ENCODE measurements at regions not wholly inside any gene's neighbourhood (a gene's known extent, or its start where the extent isn't known, plus 50 kb on each side); places are given as distances from the start of the nearest gene placed in this dataset.

DNA sequence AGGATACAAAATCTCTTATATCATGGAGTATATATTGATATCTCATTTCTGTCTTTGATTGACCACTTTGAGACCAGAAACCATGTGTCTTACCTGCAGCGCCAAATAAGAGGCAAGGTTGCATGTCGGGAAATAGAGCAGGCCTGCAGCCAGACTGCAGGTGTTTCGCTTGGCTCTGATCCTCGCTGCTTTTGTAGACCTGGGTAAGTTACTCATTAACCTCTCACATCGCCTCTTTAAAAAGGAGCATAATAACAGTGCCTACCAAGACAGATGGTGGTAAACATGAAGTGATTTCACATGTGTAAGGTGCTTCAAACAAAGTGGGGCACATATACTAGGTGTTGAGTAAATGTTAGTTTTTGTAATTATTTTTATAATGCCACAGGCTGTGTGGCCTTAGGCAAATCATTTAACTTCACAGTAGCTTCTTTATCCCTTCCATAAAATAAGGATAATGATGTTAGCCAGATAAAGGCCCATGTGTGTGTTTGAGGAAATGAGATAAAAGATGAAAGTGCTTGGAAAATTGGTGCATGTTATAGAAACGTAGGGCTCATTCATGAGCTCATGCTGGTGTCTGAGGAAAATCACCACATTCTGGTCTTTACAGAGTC is 248.8 kb upstream of the MAP3K7 start:
- Histone ChIP-seq H3K4me1 (no peaks in the 10 kb centered on the region), H3K9me3 (no peaks in the 10 kb centered on the region), H3K36me3 (no peaks in the 10 kb centered on the region), H3K27ac (no peak overlapping the region), H3K27me3 (no peaks in the 10 kb centered on the region), H3K4me3 (no peak overlapping the region)
- no peak for DNase-seq (ENCODE audit: low spot score in 2 of 2)
- intact Hi-C loops (cut with DNase I), result no loop called here
- TF ChIP-seq, protein P1, sequence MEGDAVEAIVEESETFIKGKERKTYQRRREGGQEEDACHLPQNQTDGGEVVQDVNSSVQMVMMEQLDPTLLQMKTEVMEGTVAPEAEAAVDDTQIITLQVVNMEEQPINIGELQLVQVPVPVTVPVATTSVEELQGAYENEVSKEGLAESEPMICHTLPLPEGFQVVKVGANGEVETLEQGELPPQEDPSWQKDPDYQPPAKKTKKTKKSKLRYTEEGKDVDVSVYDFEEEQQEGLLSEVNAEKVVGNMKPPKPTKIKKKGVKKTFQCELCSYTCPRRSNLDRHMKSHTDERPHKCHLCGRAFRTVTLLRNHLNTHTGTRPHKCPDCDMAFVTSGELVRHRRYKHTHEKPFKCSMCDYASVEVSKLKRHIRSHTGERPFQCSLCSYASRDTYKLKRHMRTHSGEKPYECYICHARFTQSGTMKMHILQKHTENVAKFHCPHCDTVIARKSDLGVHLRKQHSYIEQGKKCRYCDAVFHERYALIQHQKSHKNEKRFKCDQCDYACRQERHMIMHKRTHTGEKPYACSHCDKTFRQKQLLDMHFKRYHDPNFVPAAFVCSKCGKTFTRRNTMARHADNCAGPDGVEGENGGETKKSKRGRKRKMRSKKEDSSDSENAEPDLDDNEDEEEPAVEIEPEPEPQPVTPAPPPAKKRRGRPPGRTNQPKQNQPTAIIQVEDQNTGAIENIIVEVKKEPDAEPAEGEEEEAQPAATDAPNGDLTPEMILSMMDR (IDR thresholded peaks at IDR 0.05), result no peak

DNA sequence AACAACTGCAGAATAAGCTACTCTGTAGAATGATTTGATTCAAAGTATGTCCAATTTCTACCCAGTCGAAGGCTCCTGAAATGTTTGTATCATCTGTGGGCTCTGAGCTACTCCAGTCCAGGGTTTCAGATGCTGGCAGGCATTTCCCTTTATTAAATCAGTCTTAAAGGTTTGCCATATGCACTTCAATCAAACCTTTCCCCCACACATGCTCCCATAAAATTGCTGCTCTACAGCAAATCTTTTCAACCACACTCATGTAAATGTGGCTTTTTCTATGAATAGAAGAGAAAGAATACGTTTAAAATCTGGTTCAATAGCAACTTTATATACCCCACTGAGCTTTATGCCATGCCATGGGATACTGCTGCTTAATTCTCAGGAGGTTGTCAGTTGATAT is 242.4 kb upstream of the MAP3K7 start:
- no peaks in the 10 kb centered on the region for H3K36me3 ChIP-seq
- no peak overlapping the region for H3K4me3 ChIP-seq
- no peak for DNase-seq (ENCODE audit: low spot score in 2 of 2)
- intact Hi-C loops (cut with DNase I), result no loop called here
- TF ChIP-seq, protein P1 (IDR thresholded peaks at IDR 0.05), result no peak
- no peak overlapping the region for H3K27ac ChIP-seq
- no peaks in the 10 kb centered on the region for H3K27me3 ChIP-seq
- no peaks in the 10 kb centered on the region for H3K4me1 ChIP-seq
- no peaks in the 10 kb centered on the region for H3K9me3 ChIP-seq

DNA sequence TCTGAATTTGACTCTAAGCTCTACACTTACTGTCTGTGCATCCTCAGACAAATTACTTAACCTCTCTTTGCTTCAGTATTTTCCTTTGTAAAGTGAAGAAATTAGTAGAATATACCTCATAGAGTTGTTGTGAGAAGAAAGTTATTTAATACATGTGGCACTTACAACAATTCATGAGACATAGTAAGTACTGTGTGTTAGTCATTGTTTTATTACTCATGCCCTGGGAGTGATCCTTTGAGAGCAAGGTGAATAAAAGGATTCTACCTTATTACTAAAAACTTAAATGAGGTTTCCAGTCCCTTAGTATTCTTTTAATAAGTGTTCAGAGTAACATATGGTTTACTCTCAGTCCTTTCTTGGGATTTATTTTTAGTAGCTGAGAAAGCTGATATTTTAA is 233.6 kb upstream of the MAP3K7 start:
- H3K4me1 ChIP-seq, result no peaks in the 10 kb centered on the region
- intact Hi-C loops (cut with DNase I), result no loop called here
- TF ChIP-seq, protein P1 (IDR thresholded peaks at IDR 0.05), result no peak
- H3K36me3 ChIP-seq, result no peaks in the 10 kb centered on the region
- H3K27ac ChIP-seq, result no peak overlapping the region
- no peaks in the 10 kb centered on the region for H3K9me3 ChIP-seq
- no peak overlapping the region for H3K4me3 ChIP-seq
- no peaks in the 10 kb centered on the region for H3K27me3 ChIP-seq
- DNase-seq (ENCODE audit: low spot score in 2 of 2), result no peak

DNA sequence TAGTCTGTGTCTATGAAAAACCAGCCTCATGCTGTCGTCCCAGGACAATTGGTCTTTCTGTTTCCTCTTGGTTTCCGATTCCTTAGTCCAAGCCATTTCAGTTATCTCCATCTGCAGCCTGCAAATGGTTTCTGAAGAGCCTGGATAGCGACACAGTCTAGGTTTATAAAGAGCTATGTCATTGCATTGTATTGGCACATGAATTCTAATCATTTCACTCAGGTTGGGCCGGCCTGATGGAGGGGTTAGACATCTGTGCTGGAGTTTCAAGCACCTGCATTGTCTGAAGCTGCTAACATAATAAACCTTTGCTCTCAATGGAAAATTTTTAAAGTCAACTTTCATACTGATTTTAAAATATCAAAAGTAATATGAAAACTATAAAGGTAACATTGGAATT is 232.6 kb upstream of the MAP3K7 start:
- no peak overlapping the region for H3K4me3 ChIP-seq
- no peaks in the 10 kb centered on the region for H3K27me3 ChIP-seq
- TF ChIP-seq, protein P1 (IDR thresholded peaks at IDR 0.05), result no peak
- no peaks in the 10 kb centered on the region for H3K9me3 ChIP-seq
- no peak for DNase-seq (ENCODE audit: low spot score in 2 of 2)
- H3K36me3 ChIP-seq, result no peaks in the 10 kb centered on the region
- intact Hi-C loops (cut with DNase I), result no loop called here
- no peaks in the 10 kb centered on the region for H3K4me1 ChIP-seq
- H3K27ac ChIP-seq, result no peak overlapping the region

DNA sequence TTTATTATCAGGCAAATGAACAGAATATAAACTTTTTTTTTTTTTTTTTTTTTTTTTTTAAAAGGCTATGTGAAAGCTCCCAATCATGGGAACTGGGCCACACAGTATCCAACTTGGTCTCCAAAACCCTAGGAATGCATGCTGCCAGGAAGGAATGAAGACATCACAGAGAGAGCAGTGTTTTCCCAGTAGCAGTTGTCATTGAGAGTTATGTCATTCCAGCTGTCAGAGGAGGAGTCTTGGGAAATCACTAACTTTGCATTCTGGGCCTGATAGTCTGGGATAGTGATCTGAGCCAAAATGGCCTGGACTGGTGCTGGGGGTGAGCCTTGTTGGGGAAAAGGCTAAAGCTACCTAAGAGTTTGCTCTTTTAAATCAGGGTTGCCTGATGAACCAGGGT is 231.3 kb upstream of the MAP3K7 start:
- no peak overlapping the region for H3K27ac ChIP-seq
- H3K4me1 ChIP-seq, result no peaks in the 10 kb centered on the region
- no peaks in the 10 kb centered on the region for H3K27me3 ChIP-seq
- H3K4me3 ChIP-seq, result no peak overlapping the region
- TF ChIP-seq, protein P1 (IDR thresholded peaks at IDR 0.05), result no peak
- no peak for DNase-seq (ENCODE audit: low spot score in 2 of 2)
- H3K9me3 ChIP-seq, result no peaks in the 10 kb centered on the region
- no peaks in the 10 kb centered on the region for H3K36me3 ChIP-seq
- intact Hi-C loops (cut with DNase I), result no loop called here

DNA sequence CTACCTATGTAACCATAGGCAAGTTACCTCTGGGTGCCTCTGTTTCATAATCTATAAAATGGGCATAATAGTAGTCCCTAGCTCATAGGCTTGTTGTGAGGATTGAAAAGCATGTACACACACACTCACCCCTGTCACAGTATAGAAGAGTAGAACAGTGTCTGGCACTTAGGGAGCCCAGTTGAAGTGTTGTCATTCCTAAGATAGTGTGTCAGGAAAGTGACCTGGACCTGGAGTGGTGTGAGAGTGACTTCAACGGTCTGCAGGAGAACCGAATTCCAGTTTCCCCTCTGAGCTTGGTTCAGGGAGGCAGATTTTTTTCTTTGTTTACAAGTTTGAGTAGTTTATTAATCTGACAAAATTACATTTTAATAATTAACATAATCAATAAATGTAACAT is 229.9 kb upstream of the MAP3K7 start:
- Histone ChIP-seq H3K27me3 (no peaks in the 10 kb centered on the region), H3K4me3 (no peak overlapping the region), H3K27ac (no peak overlapping the region), H3K9me3 (no peaks in the 10 kb centered on the region), H3K4me1 (no peaks in the 10 kb centered on the region), H3K36me3 (no peaks in the 10 kb centered on the region)
- intact Hi-C loops (cut with DNase I), result no loop called here
- TF ChIP-seq, protein P1 (IDR thresholded peaks at IDR 0.05), result no peak
- no peak for DNase-seq (ENCODE audit: low spot score in 2 of 2)
